IMR-90 (cell line): ENCODE measurements at regions not wholly inside any gene's neighbourhood (a gene's known extent, or its start where the extent isn't known, plus 50 kb on each side); places are given as distances from the start of the nearest gene placed in this dataset.

Experiments
- BHLHE40 ChIP-seq: fragments of 150-350 bp; IDR thresholded peaks from 2 replicates; pipeline ENCODE4 v1.6.1; 2016; ENCODE audit warnings: mild to moderate bottlenecking, low read depth, low read length
- CHD1 ChIP-seq: IDR thresholded peaks from 2 replicates; pipeline ENCODE4 v1.6.1; 2012; ENCODE audit warnings: low read depth, low read length, improper control_type of control experiment
- CTCF ChIP-seq: conservative IDR thresholded peaks from 2 replicates; pipeline ENCODE4 v1.5.1; 2012; ENCODE audit warnings: mild to moderate bottlenecking, low read depth, low read length, improper control_type of control experiment
- ELK1 ChIP-seq: fragments of 150-350 bp; IDR thresholded peaks from 2 replicates; pipeline ENCODE4 v1.6.1; 2016; ENCODE audit warnings: low read depth, mild to moderate bottlenecking, low read length, moderate library complexity, borderline replicate concordance
- FOS ChIP-seq: fragments of 150-350 bp; IDR thresholded peaks from 2 replicates; pipeline ENCODE4 v1.6.1; 2016; ENCODE audit warnings: low read depth, low read length
- MXI1 ChIP-seq: IDR thresholded peaks from 2 replicates; pipeline ENCODE4 v1.6.1; 2012; ENCODE audit warnings: low read depth, mild to moderate bottlenecking, low read length, moderate library complexity, borderline replicate concordance
- NFE2L2 ChIP-seq: fragments of 150-350 bp; IDR thresholded peaks from 2 replicates; pipeline ENCODE4 v1.6.1; 2016; ENCODE audit warnings: low read depth, mild to moderate bottlenecking, low read length
- POLR2A ChIP-seq: IDR thresholded peaks from 2 replicates; pipeline ENCODE4 v1.6.1; 2012; ENCODE audit warnings: mild to moderate bottlenecking, low read depth, low read length
- RAD21 ChIP-seq: IDR thresholded peaks from 2 replicates; pipeline ENCODE4 v1.6.1; 2012; ENCODE audit warnings: low read length, improper control_type of control experiment
- SMC3 ChIP-seq: fragments of 150-350 bp; IDR thresholded peaks from 2 replicates; pipeline ENCODE4 v1.6.1; 2016; ENCODE audit warnings: low read depth, mild to moderate bottlenecking, antibody characterized with exemption, low read length, moderate library complexity
- USF2 ChIP-seq: fragments of 150-350 bp; IDR thresholded peaks from 2 replicates; pipeline ENCODE4 v1.6.1; 2017; ENCODE audit warnings: mild to moderate bottlenecking, antibody characterized with exemption, low read length, low read depth

- TF ChIP-seq FOS (no peak), ELK1 (no peak), CTCF (no peak), BHLHE40 (no peak), POLR2A (no peak), MXI1 (no peak), RAD21 (no peak), USF2 (no peak), CHD1 (no peak), NFE2L2 (no peak), SMC3 (no peak)
Measured at GRCh38 chr1:233509526-233509925, 104.4 kb upstream of the KCNK1 start.
